ENCODE measurements at regions not wholly inside any gene's neighbourhood (a gene's known extent, or its start where the extent isn't known, plus 50 kb on each side); places are given as distances from the start of the nearest gene placed in this dataset.

DNA sequence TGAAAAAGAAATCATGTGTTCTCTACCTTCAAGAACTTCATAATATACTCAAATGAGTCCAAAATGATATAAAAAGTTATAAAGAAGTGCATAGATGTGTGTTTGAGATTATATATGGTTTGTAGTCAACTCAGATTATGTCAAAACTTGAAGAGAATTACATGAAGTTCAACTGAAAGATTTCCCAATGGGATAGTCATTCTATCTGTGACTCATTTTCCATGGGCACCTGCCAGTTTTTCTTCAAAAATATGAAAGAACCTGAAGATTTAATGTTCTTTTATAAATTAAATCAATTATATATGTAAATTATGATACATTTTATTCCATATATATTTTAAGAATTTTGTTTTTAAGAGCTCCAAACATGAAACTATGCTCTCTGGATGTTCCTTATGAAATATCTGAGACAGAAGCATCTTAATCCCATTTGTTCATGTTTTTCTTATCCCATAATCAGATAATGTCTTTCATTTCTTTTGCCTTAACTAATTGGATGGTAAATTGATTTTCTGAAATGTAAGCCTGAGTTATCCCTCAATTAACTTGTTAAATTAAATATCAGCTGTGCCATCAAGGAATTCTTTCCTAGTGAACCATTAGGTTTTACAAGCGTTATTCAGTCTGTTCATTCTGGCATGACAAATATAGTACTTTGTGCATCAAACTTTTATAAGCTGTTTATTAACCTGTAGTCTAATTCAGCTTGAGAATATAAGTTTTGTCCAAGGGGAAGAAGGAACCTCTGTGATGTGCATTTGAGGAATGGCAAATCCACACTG lies 387.1 kb downstream of the IPMK start:
- no peak overlapping the region for H3K9ac ChIP-seq
- H3K36me3 ChIP-seq (ENCODE audit: insufficient read depth): no peaks in the 10 kb centered on the region
- H3K79me2 ChIP-seq (ENCODE audit: insufficient read depth, low read depth): no peaks in the 10 kb centered on the region
- peaks cover 47% of the 10 kb centered on the region for H3K4me1 ChIP-seq (ENCODE audit: low read depth, poor library complexity, severe bottlenecking)
- no peaks in the 10 kb centered on the region for H3K27me3 ChIP-seq (ENCODE audit: insufficient read depth, low read depth)
- no peak overlapping the region for H3K4me3 ChIP-seq (IDR thresholded peaks at IDR 0.05; ENCODE audit: insufficient read depth, low read depth, low read length)
- H3K4me2 ChIP-seq: no peak overlapping the region
- no peak overlapping the region for H3K27ac ChIP-seq
- H2AFZ ChIP-seq (ENCODE audit: low read depth): no peak overlapping the region
- TF ChIP-seq, protein P1, sequence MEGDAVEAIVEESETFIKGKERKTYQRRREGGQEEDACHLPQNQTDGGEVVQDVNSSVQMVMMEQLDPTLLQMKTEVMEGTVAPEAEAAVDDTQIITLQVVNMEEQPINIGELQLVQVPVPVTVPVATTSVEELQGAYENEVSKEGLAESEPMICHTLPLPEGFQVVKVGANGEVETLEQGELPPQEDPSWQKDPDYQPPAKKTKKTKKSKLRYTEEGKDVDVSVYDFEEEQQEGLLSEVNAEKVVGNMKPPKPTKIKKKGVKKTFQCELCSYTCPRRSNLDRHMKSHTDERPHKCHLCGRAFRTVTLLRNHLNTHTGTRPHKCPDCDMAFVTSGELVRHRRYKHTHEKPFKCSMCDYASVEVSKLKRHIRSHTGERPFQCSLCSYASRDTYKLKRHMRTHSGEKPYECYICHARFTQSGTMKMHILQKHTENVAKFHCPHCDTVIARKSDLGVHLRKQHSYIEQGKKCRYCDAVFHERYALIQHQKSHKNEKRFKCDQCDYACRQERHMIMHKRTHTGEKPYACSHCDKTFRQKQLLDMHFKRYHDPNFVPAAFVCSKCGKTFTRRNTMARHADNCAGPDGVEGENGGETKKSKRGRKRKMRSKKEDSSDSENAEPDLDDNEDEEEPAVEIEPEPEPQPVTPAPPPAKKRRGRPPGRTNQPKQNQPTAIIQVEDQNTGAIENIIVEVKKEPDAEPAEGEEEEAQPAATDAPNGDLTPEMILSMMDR (conservative IDR thresholded peaks at IDR 0.05; ENCODE audit: low read depth, low read length): no peak
- H4K20me1 ChIP-seq (ENCODE audit: insufficient read depth): no peaks in the 10 kb centered on the region

DNA sequence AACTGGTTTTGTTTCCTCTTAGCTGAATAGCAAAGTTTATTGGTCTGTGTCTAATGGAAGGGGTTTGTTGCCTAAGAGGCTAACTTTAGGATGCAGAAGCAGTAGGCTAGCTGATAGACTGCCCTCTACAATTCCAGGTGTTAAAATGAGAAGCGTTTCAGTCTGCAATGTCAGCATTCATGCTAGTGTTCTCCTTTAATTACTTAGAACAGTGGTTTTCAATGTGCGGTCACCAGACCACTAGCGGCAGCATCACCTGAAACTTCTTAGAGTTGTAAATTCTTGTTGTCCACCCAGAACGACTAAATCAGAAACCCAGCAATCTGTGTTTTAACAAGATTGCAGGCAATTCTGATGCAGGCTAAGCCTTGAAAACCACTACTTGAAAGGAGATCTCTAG lies 392.9 kb downstream of the IPMK start:
- Histone ChIP-seq H3K36me3 (ENCODE audit: insufficient read depth) (no peaks in the 10 kb centered on the region), H3K4me2 (peak overlapping the region; percentile 62), H3K4me1 (ENCODE audit: low read depth, poor library complexity, severe bottlenecking) (peaks cover 95% of the 10 kb centered on the region), H4K20me1 (ENCODE audit: insufficient read depth) (no peaks in the 10 kb centered on the region), H2AFZ (ENCODE audit: low read depth) (no peak overlapping the region), H3K27me3 (ENCODE audit: insufficient read depth, low read depth) (no peaks in the 10 kb centered on the region), H3K79me2 (ENCODE audit: insufficient read depth, low read depth) (no peaks in the 10 kb centered on the region), H3K9ac (peak overlapping the region; percentile 33; the same call in 1 of the 2 replicates), H3K27ac (peak overlapping the region; percentile 89), H3K4me3 (IDR thresholded peaks at IDR 0.05; ENCODE audit: insufficient read depth, low read depth, low read length) (no peak overlapping the region)
- TF ChIP-seq, protein P1 (conservative IDR thresholded peaks at IDR 0.05; ENCODE audit: low read depth, low read length): no peak

DNA sequence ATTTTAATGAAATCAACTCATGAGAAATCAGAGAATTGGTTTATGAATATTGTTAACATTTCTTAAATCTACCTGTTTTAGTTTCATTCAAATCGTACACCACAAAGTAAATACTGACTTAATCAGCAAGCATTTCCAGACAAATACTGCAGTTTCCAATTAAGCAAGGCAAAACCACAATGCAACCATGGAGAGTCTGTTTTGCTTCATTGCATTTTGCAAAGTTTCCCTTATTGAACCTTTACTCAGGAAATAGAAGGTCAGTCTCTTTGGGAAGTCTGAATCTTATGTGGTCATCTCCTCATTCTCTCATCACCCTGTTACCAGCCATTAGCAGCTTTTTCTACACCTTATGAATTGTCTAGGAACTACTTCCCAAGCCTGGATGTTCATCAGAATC lies 400.5 kb downstream of the IPMK start:
- TF ChIP-seq, protein P1 (conservative IDR thresholded peaks at IDR 0.05; ENCODE audit: low read depth, low read length): no peak
- Histone ChIP-seq H3K4me1 (ENCODE audit: low read depth, poor library complexity, severe bottlenecking) (peaks cover 97% of the 10 kb centered on the region), H3K4me3 (IDR thresholded peaks at IDR 0.05; ENCODE audit: insufficient read depth, low read depth, low read length) (no peak overlapping the region), H3K79me2 (ENCODE audit: insufficient read depth, low read depth) (no peaks in the 10 kb centered on the region), H3K4me2 (peak overlapping the region; percentile 83), H2AFZ (ENCODE audit: low read depth) (no peak overlapping the region), H4K20me1 (ENCODE audit: insufficient read depth) (no peaks in the 10 kb centered on the region), H3K9ac (no peak overlapping the region), H3K27ac (no peak overlapping the region), H3K27me3 (ENCODE audit: insufficient read depth, low read depth) (no peaks in the 10 kb centered on the region), H3K36me3 (ENCODE audit: insufficient read depth) (no peaks in the 10 kb centered on the region)

DNA sequence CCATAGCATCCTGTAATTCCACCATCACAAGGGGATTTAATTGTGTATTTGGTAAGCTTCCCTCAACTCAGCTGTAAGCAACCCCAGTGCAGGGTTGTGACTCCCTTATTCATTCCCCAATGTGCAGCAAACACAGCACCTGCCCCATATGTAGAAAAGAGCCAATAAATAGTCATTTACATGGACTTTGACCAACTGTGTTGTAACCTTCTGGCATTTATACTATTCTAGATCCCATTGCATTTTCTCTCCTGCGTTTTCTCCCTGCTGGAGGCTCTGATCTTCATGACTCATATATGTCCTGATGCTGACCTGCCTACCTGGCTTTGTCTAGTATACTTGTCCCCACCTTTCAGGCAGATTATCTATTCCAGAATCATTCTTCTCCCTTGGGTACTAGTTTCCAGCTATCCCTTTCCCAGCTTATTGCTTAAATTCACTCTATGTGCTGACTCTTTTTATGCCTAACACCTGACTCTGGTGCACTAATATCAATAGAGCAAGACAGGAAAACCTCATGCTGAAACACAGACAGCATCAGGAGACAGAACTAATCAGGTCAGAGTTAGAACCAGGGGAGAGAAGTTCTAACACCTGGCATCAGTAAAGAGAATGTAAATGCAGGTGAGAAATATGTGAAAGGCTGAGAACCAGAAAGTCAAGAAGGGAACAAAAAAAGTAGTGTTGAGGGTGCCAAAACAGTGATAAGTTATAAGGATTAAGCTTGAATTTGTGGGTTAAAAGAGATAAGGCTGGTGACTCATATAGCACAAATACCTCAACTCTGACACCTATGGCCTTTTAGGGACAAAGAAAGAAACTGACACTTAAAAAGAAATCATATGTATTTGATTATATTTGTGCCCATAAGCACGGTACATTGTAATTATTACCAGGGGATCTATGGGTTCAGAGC lies 402.7 kb downstream of the IPMK start:
- Histone ChIP-seq H4K20me1 (ENCODE audit: insufficient read depth) (no peaks in the 10 kb centered on the region), H3K27me3 (ENCODE audit: insufficient read depth, low read depth) (no peaks in the 10 kb centered on the region), H2AFZ (ENCODE audit: low read depth) (no peak overlapping the region), H3K36me3 (ENCODE audit: insufficient read depth) (no peaks in the 10 kb centered on the region), H3K79me2 (ENCODE audit: insufficient read depth, low read depth) (no peaks in the 10 kb centered on the region), H3K27ac (peak overlapping the region; percentile 35; the same call in 1 of the 2 replicates), H3K4me3 (IDR thresholded peaks at IDR 0.05; ENCODE audit: insufficient read depth, low read depth, low read length) (no peak overlapping the region), H3K9ac (no peak overlapping the region), H3K4me2 (peak overlapping the region; percentile 43; the same call in 1 of the 2 replicates), H3K4me1 (ENCODE audit: low read depth, poor library complexity, severe bottlenecking) (peaks cover 93% of the 10 kb centered on the region)
- TF ChIP-seq, protein P1 (conservative IDR thresholded peaks at IDR 0.05; ENCODE audit: low read depth, low read length): no peak

All from KMS-11 (cell line).